Stromal cell of bone marrow (primary cell): ENCODE measurements at regions not wholly inside any gene's neighbourhood (a gene's known extent, or its start where the extent isn't known, plus 50 kb on each side); places are given as distances from the start of the nearest gene placed in this dataset.
"Not testable (repeated sequence)": the region's sequence is repeated elsewhere in the genome, so short reads cannot be mapped to it uniquely, and the experiment has no call there.

ENCODE experiments used
- DNase-seq: peaks from one replicate; pipeline ENCODE4 v3.0.0-alpha.2; 2012; ENCODE audit warnings: low read depth

- DNase-seq: no peak
These were observed 72.5 kb downstream of the RRAGC start for GRCh38 chr1:38787041-38787440.

DNA sequence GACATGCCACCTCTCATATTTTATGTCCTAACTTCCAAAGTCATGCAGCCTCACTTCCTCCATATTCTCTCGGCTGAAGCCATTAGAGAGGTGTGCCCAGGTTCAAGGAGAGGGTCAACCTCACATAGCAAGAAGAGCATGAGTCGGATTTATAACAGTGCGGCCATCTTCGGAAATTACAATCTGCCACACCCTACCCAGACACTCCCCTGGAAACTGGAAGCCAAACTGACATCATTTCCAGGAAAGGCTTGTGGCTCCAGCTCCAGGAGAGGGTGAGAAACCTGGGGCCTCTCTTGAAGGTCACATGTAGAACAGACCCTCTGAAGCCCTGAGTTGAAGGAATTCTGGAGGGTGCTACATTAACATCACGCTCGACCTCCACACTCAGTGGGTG, 73.5 kb downstream of the RRAGC start:
- DNase-seq: no peak

- no peak for DNase-seq
These were observed 74.1 kb downstream of the RRAGC start for GRCh38 chr1:38785285-38786039.

DNA sequence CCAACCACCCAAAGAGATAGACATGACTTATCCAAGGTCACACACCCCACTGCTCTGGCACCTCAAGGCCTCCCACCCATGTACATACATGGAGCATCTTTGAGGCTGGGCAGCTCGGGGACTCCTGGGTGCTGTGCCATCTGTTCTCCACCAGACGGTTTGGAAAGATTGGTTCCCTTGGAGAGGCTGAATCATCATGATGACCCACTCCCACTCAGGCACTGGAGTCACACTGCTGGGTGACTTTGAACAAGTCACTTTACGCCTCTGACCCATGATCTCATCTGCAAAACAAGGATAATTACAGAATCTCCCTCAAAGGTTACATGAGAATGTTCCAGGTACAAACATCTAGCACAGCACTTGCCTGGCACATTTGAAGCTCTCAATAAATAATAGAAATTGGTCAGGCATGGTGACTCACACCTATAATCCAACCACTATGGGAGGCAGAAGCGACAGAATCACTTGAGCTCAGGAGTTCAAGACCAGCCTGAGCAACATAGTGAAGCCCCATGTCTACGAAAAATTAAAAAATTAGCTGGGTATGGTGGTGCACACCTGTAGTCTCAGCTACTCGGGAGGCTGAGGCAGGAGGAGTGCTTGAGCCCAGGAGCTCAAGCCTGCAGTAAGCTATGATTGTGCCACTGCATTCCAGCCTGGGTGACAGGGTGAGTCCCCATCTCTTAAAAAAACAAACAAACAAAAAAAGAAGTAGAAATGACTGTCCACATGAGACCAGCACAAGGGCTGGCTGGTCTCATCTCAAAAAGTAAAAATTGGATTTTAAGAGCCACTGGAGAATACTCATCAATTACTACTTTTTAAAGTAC, 74.9 kb downstream of the RRAGC start:
- DNase-seq: no peak

- DNase-seq: no peak
These were observed 75.8 kb downstream of the RRAGC start for GRCh38 chr1:38783640-38784229.

GRCh38 chr1:38781872-38782617, 77.5 kb downstream of the RRAGC start:
- DNase-seq: no peak

DNA sequence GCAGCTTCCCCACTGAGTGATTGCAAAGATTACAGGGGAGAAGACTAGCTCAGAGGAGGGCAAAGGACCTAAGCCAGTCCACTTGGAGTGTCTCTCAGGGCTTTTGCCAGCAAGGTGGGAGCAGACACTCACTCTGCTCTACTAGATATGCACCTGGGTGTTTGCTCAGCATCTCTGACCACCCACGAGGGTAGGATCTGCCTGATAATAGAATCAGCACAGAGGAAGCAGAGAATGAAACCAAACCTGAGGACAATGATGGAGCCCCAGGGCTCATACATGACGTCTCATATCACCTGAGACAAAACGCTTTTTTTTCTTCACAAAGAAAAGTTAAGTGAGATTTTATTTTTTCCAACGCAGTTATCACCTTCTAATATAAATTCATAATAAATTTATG, 79.4 kb downstream of the RRAGC start:
- DNase-seq: no peak

DNA sequence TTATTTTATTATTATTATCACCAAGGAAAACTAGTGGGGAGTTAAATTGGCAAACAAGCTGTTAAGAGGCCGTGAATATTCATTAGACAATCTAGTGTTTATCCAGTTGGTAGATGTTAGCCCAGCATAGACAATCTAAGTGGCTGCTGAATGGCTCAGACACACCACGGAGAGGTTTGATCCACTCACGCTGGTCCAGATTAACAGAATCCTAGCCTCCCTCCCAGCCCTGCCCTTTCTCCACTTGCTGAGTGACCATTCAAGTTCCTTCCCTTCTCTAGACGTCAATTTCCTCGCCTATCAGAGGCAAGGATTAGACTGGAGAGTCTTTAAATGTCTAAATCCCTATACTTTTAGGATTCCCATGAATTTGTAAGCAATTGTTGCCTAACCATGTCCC, 80.1 kb downstream of the RRAGC start:
- no peak for DNase-seq

- no peak for DNase-seq
These were observed 81.1 kb downstream of the RRAGC start for GRCh38 chr1:38778521-38778920.

- DNase-seq: no peak
These were observed 81.5 kb downstream of the RRAGC start for GRCh38 chr1:38778051-38778450.

DNA sequence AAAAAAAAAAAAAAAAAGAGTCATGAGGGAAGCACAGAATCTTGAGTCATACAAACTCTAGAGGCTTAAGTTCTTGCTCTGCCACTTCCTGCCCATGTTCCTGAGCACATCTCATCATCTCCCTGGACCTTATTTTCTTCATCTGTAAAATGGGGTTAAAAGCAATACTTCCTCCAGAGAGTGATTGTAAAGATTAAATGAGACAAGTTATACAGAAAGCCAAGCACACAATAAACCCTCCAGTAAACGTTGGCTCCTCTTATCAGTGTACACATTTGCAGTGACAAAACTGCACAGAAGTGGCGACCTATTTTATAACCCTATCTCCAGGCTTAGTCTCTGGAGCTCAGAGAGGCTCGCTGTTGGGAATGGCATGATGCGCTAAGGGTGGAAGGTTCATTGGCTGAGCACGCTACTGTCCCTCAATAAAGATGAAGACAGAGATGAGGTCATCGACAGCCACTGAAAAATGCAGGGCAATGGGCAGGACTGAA, 82.1 kb downstream of the RRAGC start:
- DNase-seq: no peak

- DNase-seq: no peak
These were observed 83.0 kb downstream of the RRAGC start for GRCh38 chr1:38776466-38777065.

DNA sequence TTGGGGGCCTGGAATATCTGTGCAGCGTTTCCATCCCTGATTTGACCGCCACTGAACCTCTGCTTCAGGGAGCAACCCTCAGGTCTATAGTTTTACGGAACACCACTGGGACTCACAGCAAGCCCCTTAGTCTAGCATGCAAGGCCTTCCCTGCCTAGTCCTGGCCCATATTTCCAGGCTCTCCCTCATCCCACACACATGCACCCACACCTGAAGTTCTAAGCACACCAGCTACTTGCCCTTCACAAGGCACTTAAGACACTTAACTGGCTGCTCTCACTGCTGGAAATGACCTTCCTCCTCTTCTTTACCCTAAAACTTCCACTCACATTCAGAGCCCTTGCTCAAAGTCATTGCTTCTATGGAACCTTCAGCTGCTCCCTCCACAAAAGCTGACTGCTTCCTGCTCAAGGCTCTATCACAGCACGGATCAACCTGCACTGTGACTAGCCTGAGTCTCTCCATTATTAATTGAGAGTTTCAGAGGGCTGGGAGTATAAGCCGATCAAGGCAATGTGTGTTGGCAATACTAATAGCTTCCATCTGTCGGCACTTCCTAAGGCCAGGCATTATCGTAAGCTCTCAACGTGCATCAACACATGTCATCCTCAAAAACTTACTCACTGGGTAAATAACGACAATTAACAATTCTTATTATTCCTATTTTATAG, 84.3 kb downstream of the RRAGC start:
- no peak for DNase-seq

DNA sequence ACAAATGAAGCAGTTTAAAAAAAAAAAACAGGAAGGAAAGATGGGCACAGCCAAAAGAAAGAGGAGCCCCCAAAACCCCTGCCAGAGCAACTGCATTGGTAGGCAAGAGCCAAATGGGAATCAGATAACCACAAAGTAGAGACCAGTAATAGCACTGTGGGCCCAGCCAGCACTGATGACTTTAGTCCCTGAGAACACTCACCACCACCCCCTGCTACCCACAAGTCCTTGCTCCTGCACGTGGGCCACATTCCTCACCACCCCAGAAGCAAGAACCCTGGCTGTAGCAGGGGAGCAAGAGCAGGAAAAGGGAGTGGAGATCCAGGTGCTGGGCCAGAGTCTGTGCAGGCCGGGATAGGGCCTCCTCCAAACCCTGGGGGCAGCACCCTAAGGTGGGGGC, 86.1 kb downstream of the RRAGC start:
- no peak for DNase-seq

DNA sequence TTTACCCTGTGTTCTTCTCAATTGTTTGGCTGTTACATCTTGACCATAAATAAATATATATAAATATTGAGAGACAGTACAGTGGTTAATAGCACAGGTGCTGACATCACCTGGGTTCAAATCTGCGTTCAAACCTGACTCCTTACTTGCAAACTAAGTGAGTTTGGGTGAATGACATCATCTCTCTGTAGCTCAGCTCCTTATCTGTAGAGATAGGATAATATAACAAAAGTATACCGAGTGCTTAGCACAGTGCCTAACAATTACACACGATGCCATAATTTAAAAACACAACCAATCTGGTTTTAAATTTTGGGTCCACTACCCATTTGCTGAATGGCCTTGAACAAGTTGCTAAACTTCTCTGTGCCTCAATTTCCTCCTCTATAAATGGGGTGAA, 86.6 kb downstream of the RRAGC start:
- no peak for DNase-seq

- DNase-seq: no peak
These were observed 87.5 kb downstream of the RRAGC start for GRCh38 chr1:38772026-38772425.

DNA sequence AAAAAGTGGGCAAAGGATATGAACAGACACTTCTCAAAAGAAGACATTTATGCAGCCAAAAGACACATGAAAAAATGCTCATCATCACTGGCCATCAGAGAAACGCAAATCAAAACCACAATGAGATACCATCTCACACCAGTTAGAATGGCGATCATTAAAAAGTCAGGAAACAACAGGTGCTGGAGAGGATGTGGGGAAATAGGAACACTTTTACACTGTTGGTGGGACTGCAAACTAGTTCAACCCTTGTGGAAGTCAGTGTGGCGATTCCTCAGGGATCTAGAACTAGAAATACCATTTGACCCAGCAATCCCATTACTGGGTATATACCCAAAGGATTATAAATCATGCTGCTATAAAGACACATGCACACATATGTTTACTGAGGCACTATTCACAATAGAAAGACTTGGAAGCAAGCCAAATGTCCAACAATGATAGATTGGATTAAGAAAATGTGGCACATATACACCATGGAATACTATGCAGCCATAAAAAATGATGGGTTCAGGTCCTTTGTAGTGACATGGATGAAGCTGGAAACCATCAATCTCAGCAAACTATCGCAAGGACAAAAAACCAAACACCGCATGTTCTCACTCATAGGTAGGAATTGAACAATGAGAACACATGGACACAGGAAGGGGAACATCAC, 88.9 kb downstream of the RRAGC start:
- DNase-seq: not testable (repeated sequence)

DNA sequence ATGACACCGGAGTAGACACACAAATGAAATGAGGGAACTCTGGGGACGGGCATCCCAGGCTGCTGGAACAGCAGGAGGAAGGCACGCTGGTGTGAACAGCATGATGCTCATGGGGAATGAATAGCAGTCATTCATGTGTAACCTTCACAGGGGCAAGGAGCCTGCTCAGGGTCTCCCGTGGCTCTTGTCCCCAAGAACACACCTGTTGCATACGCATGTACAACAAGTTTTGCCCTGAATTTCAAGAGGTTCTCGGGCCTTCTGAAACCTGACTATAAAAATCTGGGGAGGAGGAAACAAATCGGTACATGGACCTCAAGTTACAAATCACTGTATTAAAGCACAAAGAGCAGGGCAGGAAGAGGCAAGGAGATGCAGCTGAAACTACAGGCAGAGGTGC, 93.4 kb downstream of the RRAGC start:
- DNase-seq: no peak

GRCh38 chr1:38763121-38763520, 96.5 kb downstream of the RRAGC start:
- DNase-seq: no peak

DNA sequence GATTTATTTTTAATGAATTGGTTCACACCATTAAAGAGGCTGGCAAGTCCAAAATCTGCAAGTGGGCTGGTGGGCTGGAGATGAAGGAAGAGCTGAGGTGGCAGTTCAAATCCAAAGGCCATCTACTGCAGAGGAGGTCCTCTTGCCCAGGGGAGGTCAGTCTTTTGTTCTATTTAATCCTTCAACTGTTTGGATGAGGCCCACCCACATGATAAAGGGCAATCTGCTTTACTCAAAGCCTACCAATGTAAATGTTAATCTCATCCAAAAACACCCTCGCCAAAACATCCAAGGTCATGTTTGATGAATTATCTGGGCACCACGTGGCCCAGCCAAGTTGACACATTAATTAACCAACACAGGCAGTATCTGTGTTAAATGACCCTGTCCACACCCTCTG, 99.0 kb downstream of the RRAGC start:
- DNase-seq: no peak

GRCh38 chr1:38758820-38759219, 100.8 kb downstream of the RRAGC start:
- no peak for DNase-seq
